IPS-NIHi7 (cell line): ENCODE measurements at regions not wholly inside any gene's neighbourhood (a gene's known extent, or its start where the extent isn't known, plus 50 kb on each side); places are given as distances from the start of the nearest gene placed in this dataset.
"Not testable (repeated sequence)": the region's sequence is repeated elsewhere in the genome, so short reads cannot be mapped to it uniquely, and the experiment has no call there.

Experiments used
- DNase-seq: peaks from one replicate; pipeline ENCODE4 v3.0.0; 2012; ENCODE audit warnings: mixed read lengths; ENCODE audit errors: extremely low spot score

DNA sequence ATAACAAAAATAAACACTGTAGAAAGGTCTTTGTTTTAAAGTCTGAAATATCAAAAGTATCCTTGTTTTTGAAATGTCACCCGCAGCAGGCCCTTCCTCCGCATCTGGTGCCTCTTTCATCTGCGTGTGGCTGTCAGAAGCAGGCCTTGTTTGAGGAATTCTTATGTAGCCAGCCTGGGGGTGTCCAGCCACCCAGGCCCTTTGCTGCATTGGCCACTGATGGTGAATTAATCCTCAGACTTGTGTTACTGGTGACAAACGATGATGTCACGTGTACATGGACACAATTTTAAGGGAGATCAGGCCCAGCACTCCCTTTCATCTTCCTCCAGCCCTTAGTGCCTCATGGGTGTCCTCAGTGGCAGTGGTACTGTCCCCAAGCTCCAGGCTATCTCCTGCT lies 208.0 kb upstream of the GALNT2 start:
- DNase-seq = no peak

- no peak for DNase-seq
Measured at GRCh38 chr1:229860926-229861325, 206.1 kb upstream of the GALNT2 start.

DNA sequence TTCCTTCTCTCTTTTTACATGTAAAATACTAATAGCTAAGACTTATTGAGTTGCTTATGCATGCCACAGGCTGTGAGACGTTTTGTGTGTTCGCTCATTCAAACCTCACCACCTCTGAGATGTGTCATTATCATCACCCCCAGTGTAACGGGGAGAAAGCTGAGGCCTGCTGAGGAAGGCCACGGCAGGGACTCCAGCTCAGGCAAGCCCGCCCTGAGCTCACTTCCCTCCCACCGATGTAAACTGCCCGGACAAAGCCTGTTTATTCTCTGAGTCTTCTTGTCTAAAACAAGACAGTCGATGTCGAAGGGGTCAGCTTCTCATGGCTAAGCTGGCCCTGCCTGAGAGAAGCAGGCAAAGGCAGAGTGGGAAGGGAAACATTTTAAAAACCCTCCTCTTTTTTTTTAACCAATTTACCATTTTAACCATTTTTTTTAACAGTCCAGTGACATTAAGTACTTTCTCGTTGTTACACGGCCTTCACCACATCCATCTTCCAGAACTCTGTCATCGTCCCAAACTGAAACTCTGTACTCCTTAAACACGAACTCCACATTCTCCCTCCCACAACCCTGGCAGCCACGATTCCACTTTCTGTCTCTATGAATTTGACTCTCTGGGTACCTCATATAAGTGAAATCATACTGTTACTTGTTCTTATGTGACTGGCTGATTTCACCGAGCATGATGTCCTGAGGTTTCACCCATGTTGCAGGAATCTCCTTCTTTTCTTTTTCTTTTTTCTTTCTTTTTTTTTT lies 204.8 kb upstream of the GALNT2 start:
- DNase-seq = peak; percentile 41

GRCh38 chr1:229863651-229864545 lies 203.1 kb upstream of the GALNT2 start:
- DNase-seq = no peak

DNA sequence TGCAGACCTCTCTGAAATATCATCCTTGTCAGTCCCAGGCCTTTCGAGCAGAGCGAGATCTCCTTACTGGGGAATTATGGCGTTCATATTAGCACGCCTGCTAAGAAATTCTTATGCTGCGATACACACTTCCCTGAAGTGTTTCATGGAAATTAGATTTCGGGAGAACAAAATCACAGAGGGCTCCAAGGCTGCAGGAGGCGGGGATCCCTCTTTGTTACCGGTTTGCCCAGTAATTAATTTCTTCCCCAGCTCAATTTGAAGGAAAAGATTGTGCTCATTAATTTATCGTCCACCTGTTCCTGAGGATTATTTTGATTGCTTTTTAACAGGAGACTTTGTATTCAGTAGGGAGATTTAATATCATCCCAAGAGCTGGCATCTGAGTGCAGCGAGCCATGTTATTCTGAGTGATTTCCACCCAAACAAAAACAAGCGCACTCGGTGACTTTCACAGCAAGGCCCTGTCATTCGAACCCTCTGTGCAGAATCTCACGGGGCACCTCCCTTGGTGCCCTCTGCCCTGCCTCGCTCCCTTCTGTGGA lies 202.3 kb upstream of the GALNT2 start:
- no peak for DNase-seq

DNA sequence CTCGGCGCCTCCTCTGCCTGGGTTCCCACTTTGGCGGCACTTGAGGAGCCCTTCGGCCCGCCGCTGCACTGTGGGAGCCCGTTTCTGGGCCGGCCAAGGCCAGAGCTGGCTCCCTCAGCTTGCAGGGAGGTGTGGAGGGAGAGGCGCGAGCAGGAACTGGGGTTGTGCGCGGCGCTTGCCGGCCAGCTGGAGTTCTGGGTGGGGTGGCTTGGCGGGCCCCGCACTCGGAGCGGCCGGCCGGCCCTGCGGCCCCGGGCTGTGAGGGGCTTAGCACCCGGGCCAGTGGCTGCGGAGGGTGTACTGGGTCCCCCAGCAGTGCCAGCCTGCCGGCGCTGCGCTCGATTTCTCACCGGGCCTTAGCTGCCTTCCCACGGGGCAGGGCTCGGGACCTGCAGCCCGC lies 201.7 kb upstream of the GALNT2 start:
- DNase-seq = not testable (repeated sequence)

GRCh38 chr1:229867726-229868125 lies 199.3 kb upstream of the GALNT2 start:
- no peak for DNase-seq

- no peak for DNase-seq
Measured at GRCh38 chr1:229869240-229869639, 197.8 kb upstream of the GALNT2 start.

DNA sequence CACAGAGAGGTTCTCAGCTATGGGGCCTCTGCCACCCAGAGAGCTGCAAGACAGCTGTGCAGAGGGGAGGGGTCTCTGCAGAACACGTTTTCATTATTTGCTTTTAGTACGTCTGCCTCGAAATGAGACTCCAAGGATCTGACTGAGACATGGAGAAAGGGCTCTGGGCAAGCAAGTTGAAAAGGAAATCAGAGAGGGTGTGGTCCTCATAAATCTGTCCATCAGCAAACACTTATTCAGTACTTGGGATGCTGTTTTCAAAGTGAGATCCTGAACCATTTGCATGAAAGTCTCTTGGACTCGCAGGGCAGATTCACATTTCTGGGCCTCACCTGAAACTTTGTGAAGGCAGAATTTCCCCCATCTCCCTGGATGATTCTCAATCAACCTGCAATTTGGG lies 197.4 kb upstream of the GALNT2 start:
- no peak for DNase-seq

- DNase-seq = no peak
Measured at GRCh38 chr1:229870381-229870780, 196.7 kb upstream of the GALNT2 start.

GRCh38 chr1:229871078-229871676 lies 195.9 kb upstream of the GALNT2 start:
- DNase-seq = no peak

DNA sequence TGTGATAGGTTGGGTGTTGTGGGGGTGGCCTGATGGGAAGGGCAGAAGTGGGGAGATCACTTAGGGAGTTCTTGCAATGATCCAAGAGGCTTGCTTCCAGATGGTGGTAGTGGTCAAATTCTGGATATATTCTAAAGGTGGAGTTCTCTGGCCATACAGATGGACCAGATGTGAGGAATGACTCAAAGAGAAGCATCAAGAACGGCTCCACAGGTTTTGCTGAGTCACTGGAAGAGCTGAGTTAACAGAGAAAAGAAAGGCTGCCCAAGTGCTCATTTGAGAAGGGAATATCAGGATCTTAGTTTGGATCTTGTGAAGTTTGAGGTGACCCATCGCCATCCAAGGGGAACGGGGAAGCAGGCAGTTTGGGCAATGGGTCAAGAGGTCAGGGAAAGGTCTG lies 192.9 kb upstream of the GALNT2 start:
- no peak for DNase-seq

- DNase-seq = no peak
Measured at GRCh38 chr1:229874609-229875008, 192.4 kb upstream of the GALNT2 start.

- DNase-seq = no peak
Measured at GRCh38 chr1:229875086-229875485, 192.0 kb upstream of the GALNT2 start.

DNA sequence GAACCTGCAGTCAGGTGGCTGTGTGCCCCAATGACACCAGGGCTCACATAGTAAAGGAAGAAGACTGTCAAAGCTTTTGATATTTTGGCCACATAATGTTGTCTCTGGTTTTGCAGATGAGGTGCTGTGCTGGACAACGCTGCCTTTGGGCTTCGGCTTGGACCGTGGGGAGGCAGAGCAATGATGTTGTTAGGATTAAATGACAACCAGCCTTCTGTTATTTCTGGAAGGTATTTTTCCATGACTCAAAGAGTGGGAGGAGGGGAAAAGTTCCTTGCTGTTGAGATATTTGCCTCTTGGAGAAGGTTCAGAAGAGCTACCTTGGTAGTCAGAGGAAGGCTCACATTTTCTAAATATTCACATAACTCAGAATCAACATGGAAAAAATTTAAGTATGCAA lies 187.3 kb upstream of the GALNT2 start:
- no peak for DNase-seq

- no peak for DNase-seq
Measured at GRCh38 chr1:229880271-229881170, 186.5 kb upstream of the GALNT2 start.

GRCh38 chr1:229882621-229883020 lies 184.4 kb upstream of the GALNT2 start:
- no peak for DNase-seq

DNA sequence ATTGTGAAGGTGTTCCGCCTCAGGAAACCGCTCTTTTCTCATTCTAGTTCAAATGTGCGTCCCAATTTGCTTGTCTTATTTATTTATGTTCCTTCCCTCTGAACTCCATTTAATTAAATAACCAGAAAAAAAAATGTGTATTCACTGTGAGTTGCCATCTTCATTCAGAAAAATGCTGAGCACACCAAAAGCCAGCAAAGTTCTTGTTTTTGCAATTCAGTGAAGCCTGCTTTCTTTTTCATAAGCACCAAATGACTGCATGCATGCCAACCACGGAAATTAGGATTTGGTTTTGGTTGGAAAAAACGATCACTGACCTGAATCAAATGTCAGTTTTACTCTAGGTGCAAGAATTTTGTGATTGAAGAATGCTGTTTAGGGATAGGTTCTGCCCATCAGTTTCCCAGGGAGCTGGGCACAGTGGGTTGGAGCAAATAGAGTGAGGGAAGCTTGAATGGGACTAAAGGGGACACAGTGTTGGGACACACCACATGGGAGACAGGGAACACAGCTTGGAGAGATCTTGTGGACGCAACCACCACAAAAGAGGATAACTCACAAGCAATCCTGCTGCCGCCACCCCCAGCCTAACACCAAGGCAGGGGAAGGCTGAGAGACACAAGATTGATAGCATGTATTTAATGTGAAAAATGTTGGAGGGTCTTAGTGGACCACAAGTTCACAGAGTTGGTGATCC lies 183.4 kb upstream of the GALNT2 start:
- no peak for DNase-seq

GRCh38 chr1:229884765-229885164 lies 182.3 kb upstream of the GALNT2 start:
- no peak for DNase-seq
